Retinal pigment epithelial cell (primary cell): ENCODE measurements at regions not wholly inside any gene's neighbourhood (a gene's known extent, or its start where the extent isn't known, plus 50 kb on each side); places are given as distances from the start of the nearest gene placed in this dataset.

Experiments
- DNase-seq: peaks from one replicate; pipeline ENCODE4 v3.0.0-alpha.2; 2010; ENCODE audit warnings: low read depth
- H3K4me3 ChIP-seq: 2 replicates; pipeline ENCODE4 v1.5.1; 2011; ENCODE audit warnings: mild to moderate bottlenecking, low read length, control low read depth, moderate library complexity
- TF ChIP-seq, protein P1 (sequence below): conservative IDR thresholded peaks from 2 replicates; pipeline ENCODE4 v1.5.1; 2011; ENCODE audit warnings: low read depth, low read length, control low read depth, inconsistent platforms

DNA sequence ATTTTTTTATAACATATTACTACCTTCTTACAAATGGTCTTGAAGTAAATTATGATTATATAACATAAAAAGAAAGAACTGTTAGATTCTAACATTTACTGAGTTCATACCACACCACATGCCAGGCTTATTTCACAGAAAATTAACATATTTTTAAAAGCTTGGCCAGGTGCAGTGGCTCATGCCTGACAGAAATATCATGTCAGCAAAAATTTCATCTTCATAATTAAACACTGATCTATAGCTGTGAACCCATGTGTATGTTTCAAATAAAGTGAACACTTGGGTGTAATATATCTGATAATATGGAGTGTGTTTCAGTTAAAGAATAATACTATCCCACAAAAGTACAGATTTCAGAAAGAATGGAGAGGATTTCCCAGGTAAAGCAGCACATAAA, 296.5 kb downstream of the SI start:
- no peak for DNase-seq
- TF ChIP-seq, protein P1, sequence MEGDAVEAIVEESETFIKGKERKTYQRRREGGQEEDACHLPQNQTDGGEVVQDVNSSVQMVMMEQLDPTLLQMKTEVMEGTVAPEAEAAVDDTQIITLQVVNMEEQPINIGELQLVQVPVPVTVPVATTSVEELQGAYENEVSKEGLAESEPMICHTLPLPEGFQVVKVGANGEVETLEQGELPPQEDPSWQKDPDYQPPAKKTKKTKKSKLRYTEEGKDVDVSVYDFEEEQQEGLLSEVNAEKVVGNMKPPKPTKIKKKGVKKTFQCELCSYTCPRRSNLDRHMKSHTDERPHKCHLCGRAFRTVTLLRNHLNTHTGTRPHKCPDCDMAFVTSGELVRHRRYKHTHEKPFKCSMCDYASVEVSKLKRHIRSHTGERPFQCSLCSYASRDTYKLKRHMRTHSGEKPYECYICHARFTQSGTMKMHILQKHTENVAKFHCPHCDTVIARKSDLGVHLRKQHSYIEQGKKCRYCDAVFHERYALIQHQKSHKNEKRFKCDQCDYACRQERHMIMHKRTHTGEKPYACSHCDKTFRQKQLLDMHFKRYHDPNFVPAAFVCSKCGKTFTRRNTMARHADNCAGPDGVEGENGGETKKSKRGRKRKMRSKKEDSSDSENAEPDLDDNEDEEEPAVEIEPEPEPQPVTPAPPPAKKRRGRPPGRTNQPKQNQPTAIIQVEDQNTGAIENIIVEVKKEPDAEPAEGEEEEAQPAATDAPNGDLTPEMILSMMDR: no peak

DNA sequence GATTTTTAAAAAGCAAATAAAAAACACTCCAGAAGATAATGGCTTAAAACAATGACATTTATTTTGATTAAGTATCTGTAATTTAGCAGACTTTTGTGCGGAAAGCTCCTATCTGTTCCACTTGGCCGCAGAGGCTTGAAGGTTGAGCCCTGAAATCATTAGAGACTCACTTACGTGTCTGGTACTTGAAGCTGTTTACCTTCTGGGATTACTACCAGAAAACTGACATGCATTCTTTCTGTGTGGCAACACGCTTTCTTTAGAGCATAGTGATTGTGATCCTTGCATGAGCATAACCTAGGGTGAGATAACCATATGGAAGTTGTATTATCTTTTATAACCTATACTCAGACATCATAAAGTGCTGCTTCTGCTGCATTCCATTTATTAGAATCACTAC, 298.5 kb downstream of the SI start:
- TF ChIP-seq, protein P1: no peak
- H3K4me3 ChIP-seq: no peak overlapping the region
- DNase-seq: no peak

More for the DNA sequence above, 296.5 kb downstream of the SI start:
- H3K4me3 ChIP-seq: no peak overlapping the region

DNA sequence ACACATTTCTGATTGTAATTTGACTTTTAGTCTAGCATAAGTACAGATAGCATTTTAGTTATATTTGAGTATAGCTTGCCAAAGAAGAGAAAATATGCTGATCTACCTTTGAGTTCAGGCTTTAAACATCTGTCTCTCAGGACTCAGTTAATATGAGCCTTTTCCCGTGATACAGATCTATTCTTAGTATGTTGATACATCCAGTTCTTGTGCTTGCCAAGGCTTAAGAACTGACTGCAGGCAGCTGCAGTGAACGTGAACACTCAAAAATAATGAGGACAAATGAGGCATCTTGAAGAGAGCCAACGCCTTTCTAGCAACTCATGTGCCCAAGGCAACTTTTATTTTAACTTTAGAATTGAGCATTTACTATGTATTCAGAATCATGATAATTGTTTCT, 325.5 kb downstream of the SI start:
- TF ChIP-seq, protein P1: no peak
- DNase-seq: no peak
- H3K4me3 ChIP-seq: no peak overlapping the region

DNA sequence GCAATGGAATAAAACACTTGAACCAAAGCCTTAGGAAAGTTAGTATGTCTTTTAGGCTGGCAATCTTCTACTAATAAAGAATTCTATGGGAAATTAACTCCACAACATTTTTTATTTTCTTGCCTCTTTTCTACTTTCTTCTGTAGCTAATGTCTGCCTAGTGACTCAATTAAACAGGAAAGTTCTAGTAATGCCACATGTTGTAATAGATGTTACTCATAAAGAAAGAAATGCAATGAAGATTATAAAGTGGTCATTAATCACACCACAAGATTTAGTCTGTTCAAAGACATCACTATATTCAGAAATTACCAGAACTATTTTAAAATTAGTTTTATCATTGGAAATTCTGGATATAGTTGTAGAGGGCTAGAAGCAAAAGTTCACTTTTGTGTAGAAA, 329.7 kb downstream of the SI start:
- no peak for DNase-seq
- TF ChIP-seq, protein P1: no peak
- no peak overlapping the region for H3K4me3 ChIP-seq

DNA sequence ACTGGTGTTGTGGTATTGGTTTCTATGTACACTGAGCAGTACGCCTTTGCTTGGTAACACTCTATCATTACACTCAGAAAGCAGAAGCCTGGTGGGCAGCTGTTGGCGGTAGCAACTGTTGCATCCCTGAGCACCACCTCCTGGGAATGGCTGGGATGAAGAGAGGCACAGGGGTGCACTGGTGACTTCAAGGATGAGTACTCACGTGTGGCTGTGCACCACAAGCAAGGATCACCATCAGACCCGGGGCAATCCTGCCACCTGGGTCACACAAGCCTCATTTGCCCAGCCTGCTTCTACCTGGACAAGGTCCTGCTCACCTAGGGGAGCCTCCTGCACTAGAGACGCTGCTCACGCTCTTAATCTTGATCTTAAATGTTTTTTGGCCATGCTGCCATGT, 336.4 kb downstream of the SI start:
- DNase-seq: no peak
- TF ChIP-seq, protein P1: no peak
- H3K4me3 ChIP-seq: no peak overlapping the region

DNA sequence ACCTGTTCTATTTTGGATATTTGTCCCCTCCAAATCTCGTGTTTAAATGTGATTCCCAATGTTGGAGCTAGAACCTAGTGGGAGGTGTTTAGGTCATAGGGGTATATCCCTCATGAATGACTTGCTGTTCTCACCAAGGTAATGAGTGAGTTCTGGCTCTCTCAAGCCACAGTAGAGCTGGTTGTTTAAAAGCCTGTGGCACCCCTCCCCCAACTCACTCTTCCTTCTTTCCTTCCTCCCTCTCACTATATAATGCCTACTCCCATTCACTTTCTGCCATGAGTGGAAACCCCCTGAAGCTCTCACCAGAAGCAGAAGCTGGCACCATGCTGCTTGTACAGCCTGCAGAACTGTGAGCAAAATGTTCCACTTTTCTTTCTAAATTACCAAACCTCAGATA, 341.1 kb downstream of the SI start:
- no peak for DNase-seq
- TF ChIP-seq, protein P1: no peak
- no peak overlapping the region for H3K4me3 ChIP-seq

DNA sequence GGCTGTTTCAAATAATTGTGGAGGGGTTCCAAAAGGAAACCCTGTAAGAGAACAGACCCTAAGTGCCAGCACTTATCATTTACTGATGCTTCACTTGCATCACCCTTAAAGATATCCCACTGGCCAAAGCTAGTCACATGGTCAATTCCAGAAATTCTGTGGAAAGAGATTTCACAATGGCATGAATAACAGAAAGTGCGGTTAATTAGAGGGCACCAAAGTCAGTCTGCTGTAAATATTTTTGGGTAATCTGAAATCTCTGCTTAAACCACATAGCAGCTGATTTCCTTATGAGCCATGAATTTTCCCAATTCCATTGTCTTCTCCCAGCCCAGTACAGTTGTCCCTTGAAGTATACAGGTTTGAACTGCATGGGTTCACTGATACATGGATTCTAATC, 346.1 kb downstream of the SI start:
- no peak for DNase-seq
- H3K4me3 ChIP-seq: no peak overlapping the region
- TF ChIP-seq, protein P1: no peak
